Immature natural killer cell (primary cell): ENCODE measurements at regions not wholly inside any gene's neighbourhood (a gene's known extent, or its start where the extent isn't known, plus 50 kb on each side); places are given as distances from the start of the nearest gene placed in this dataset.
"Not testable (repeated sequence)": the region's sequence is repeated elsewhere in the genome, so short reads cannot be mapped to it uniquely, and the experiment has no call there.

Experiments
- DNase-seq, 3 donors: peaks; one replicate each; pipeline ENCODE4 v3.0.0; 2022; ENCODE audit warnings: mixed read lengths in 1 of 3
- H3K27ac Mint-ChIP-seq, 6 donors: one replicate each; pipeline ENCODE4 v1.8.0; 2020; ENCODE audit warnings: mixed read lengths in 6 of 6, mild to moderate bottlenecking in 5 of 6, inconsistent platforms in 4 of 6, moderate library complexity in 3 of 6
- H3K27me3 Mint-ChIP-seq, 3 donors: one replicate each; pipeline ENCODE4 v1.8.0; 2020 to 2021; ENCODE audit warnings: low read depth in 3 of 3, mild to moderate bottlenecking in 3 of 3, mixed read lengths in 3 of 3, moderate library complexity in 3 of 3, inconsistent platforms in 1 of 3
- H3K36me3 Mint-ChIP-seq, 3 donors: one replicate each; pipeline ENCODE4 v1.8.0; 2020; ENCODE audit warnings: mixed read lengths in 3 of 3, inconsistent platforms in 2 of 3, mild to moderate bottlenecking in 2 of 3
- H3K4me1 Mint-ChIP-seq, 2 donors: one replicate each; pipeline ENCODE4 v1.8.0; 2020; ENCODE audit warnings: inconsistent platforms in 2 of 2, mild to moderate bottlenecking in 2 of 2, mixed read lengths in 2 of 2, moderate library complexity in 1 of 2
- H3K4me3 Mint-ChIP-seq, 5 donors: one replicate each; pipeline ENCODE4 v1.8.0; 2020; ENCODE audit warnings: mild to moderate bottlenecking in 5 of 5, mixed read lengths in 5 of 5, inconsistent platforms in 3 of 5, moderate library complexity in 3 of 5
- H3K9me3 Mint-ChIP-seq, 6 donors: one replicate each; pipeline ENCODE4 v1.8.0; 2020; ENCODE audit warnings: mild to moderate bottlenecking in 6 of 6, mixed read lengths in 6 of 6, inconsistent platforms in 4 of 6, moderate library complexity in 3 of 6

GRCh38 chr1:157371826-157372225 lies 180.5 kb downstream of the FCRL5 start:
- H3K4me3 Mint-ChIP-seq = no peak overlapping the region
- H3K36me3 Mint-ChIP-seq = no peaks in the 10 kb centered on the region
- DNase-seq = no peak
- H3K9me3 Mint-ChIP-seq = no peaks in the 10 kb centered on the region
- peaks cover 3 to 9% (median 6%) of the 10 kb centered on the region in 3 donors for H3K27me3 Mint-ChIP-seq
- no peak overlapping the region for H3K27ac Mint-ChIP-seq
- peaks cover 0 to 2% of the 10 kb centered on the region in 2 donors for H3K4me1 Mint-ChIP-seq

GRCh38 chr1:157371221-157371620 lies 181.1 kb downstream of the FCRL5 start:
- no peak for DNase-seq
- Mint-ChIP-seq H3K27me3 (peaks cover 3 to 9% (median 6%) of the 10 kb centered on the region in 3 donors), H3K4me1 (no peaks in the 10 kb centered on the region), H3K9me3 (no peaks in the 10 kb centered on the region), H3K4me3 (no peak overlapping the region), H3K36me3 (no peaks in the 10 kb centered on the region), H3K27ac (no peak overlapping the region)

GRCh38 chr1:157370698-157371097 lies 181.6 kb downstream of the FCRL5 start:
- no peak overlapping the region for H3K27ac Mint-ChIP-seq
- H3K4me1 Mint-ChIP-seq = no peaks in the 10 kb centered on the region
- peaks cover 3 to 6% (median 6%) of the 10 kb centered on the region in 3 donors for H3K27me3 Mint-ChIP-seq
- H3K36me3 Mint-ChIP-seq = no peaks in the 10 kb centered on the region
- no peak for DNase-seq
- no peak overlapping the region for H3K4me3 Mint-ChIP-seq
- H3K9me3 Mint-ChIP-seq = no peaks in the 10 kb centered on the region

- H3K4me3 Mint-ChIP-seq = no peak overlapping the region
- DNase-seq = peak; percentile 43 to 55 (median 46)
- peaks cover 3 to 6% (median 4%) of the 10 kb centered on the region in 3 donors for H3K27me3 Mint-ChIP-seq
- no peak overlapping the region for H3K27ac Mint-ChIP-seq
- no peaks in the 10 kb centered on the region for H3K4me1 Mint-ChIP-seq
- H3K36me3 Mint-ChIP-seq = no peaks in the 10 kb centered on the region
- no peaks in the 10 kb centered on the region for H3K9me3 Mint-ChIP-seq
Measured at GRCh38 chr1:157369808-157370521, 182.3 kb downstream of the FCRL5 start.

- H3K9me3 Mint-ChIP-seq, H3K27me3 Mint-ChIP-seq, DNase-seq, H3K4me1 Mint-ChIP-seq, H3K36me3 Mint-ChIP-seq, H3K27ac Mint-ChIP-seq, H3K4me3 Mint-ChIP-seq: not testable (repeated sequence)
Measured at GRCh38 chr1:157368941-157369340, 183.4 kb downstream of the FCRL5 start.

GRCh38 chr1:157368363-157368762 lies 184.0 kb downstream of the FCRL5 start:
- Mint-ChIP-seq H3K27ac (no peak overlapping the region), H3K4me1 (no peaks in the 10 kb centered on the region), H3K9me3 (no peaks in the 10 kb centered on the region), H3K27me3 (peaks cover 1 to 3% (median 2%) of the 10 kb centered on the region in 3 donors), H3K36me3 (no peaks in the 10 kb centered on the region), H3K4me3 (no peak overlapping the region)
- DNase-seq = no peak

GRCh38 chr1:157367870-157368269 lies 184.4 kb downstream of the FCRL5 start:
- Mint-ChIP-seq H3K4me3 (no peak overlapping the region), H3K27ac (no peak overlapping the region), H3K9me3 (no peaks in the 10 kb centered on the region), H3K4me1 (no peaks in the 10 kb centered on the region), H3K27me3 (peaks cover 1 to 3% (median 2%) of the 10 kb centered on the region in 3 donors), H3K36me3 (no peaks in the 10 kb centered on the region)
- DNase-seq = no peak

GRCh38 chr1:157367091-157367739 lies 185.1 kb downstream of the FCRL5 start:
- no peak for DNase-seq
- H3K4me3 Mint-ChIP-seq = no peak overlapping the region
- H3K27me3 Mint-ChIP-seq = peaks cover 1 to 3% (median 2%) of the 10 kb centered on the region in 3 donors
- no peaks in the 10 kb centered on the region for H3K36me3 Mint-ChIP-seq
- no peaks in the 10 kb centered on the region for H3K4me1 Mint-ChIP-seq
- H3K27ac Mint-ChIP-seq = no peak overlapping the region
- H3K9me3 Mint-ChIP-seq = no peaks in the 10 kb centered on the region

- no peaks in the 10 kb centered on the region for H3K36me3 Mint-ChIP-seq
- peak overlapping the region in 1 of 6 donors; percentile 36 for H3K27ac Mint-ChIP-seq
- H3K4me3 Mint-ChIP-seq = no peak overlapping the region
- no peaks in the 10 kb centered on the region for H3K4me1 Mint-ChIP-seq
- no peak for DNase-seq
- no peaks in the 10 kb centered on the region for H3K9me3 Mint-ChIP-seq
- H3K27me3 Mint-ChIP-seq = peaks cover 0 to 1% (median 0%) of the 10 kb centered on the region in 3 donors
Measured at GRCh38 chr1:157364612-157365011, 187.7 kb downstream of the FCRL5 start.

GRCh38 chr1:157363660-157364140 lies 188.6 kb downstream of the FCRL5 start:
- Mint-ChIP-seq H3K4me1 (no peaks in the 10 kb centered on the region), H3K4me3 (no peak overlapping the region), H3K36me3 (no peaks in the 10 kb centered on the region), H3K27ac (no peak overlapping the region), H3K27me3 (peaks cover 0 to 1% (median 0%) of the 10 kb centered on the region in 3 donors), H3K9me3 (no peaks in the 10 kb centered on the region)
- DNase-seq = peak in 2 of 3 donors; percentile 16 to 21

- Mint-ChIP-seq H3K36me3 (no peaks in the 10 kb centered on the region), H3K27ac (no peak overlapping the region), H3K27me3 (peaks cover 0 to 4% (median 0%) of the 10 kb centered on the region in 3 donors), H3K9me3 (no peaks in the 10 kb centered on the region), H3K4me1 (peaks cover 4 to 8% of the 10 kb centered on the region in 2 donors), H3K4me3 (no peak overlapping the region)
- DNase-seq = no peak
Measured at GRCh38 chr1:157360023-157360390, 192.3 kb downstream of the FCRL5 start.

- no peaks in the 10 kb centered on the region for H3K9me3 Mint-ChIP-seq
- peaks cover 0 to 4% (median 0%) of the 10 kb centered on the region in 3 donors for H3K27me3 Mint-ChIP-seq
Measured at GRCh38 chr1:157359314-157360022, 192.8 kb downstream of the FCRL5 start.

GRCh38 chr1:157357111-157357510 lies 195.2 kb downstream of the FCRL5 start:
- no peak overlapping the region for H3K27ac Mint-ChIP-seq
- DNase-seq = no peak
- H3K36me3 Mint-ChIP-seq = no peaks in the 10 kb centered on the region
- peaks cover 0 to 4% (median 2%) of the 10 kb centered on the region in 3 donors for H3K27me3 Mint-ChIP-seq
- H3K4me1 Mint-ChIP-seq = peaks cover 4 to 8% of the 10 kb centered on the region in 2 donors
- H3K4me3 Mint-ChIP-seq = no peak overlapping the region
- no peaks in the 10 kb centered on the region for H3K9me3 Mint-ChIP-seq

More at GRCh38 chr1:157359314-157360022, 192.8 kb downstream of the FCRL5 start:
- no peak overlapping the region for H3K27ac Mint-ChIP-seq
- H3K4me1 Mint-ChIP-seq = peaks cover 4 to 8% of the 10 kb centered on the region in 2 donors
- H3K4me3 Mint-ChIP-seq = no peak overlapping the region
- DNase-seq = no peak
- no peaks in the 10 kb centered on the region for H3K36me3 Mint-ChIP-seq

- Mint-ChIP-seq H3K4me3 (no peak overlapping the region), H3K9me3 (no peaks in the 10 kb centered on the region)
Measured at GRCh38 chr1:157356601-157357000, 195.7 kb downstream of the FCRL5 start.

More at GRCh38 chr1:157356601-157357000, 195.7 kb downstream of the FCRL5 start:
- Mint-ChIP-seq H3K27ac (no peak overlapping the region), H3K27me3 (peaks cover 2 to 3% (median 2%) of the 10 kb centered on the region in 3 donors), H3K36me3 (peaks cover 0 to 2% (median 0%) of the 10 kb centered on the region in 3 donors), H3K4me1 (peaks cover 4 to 8% of the 10 kb centered on the region in 2 donors)
- DNase-seq = no peak
